Spleen (tissue), 7 donors: ENCODE measurements at regions not wholly inside any gene's neighbourhood (a gene's known extent, or its start where the extent isn't known, plus 50 kb on each side); places are given as distances from the start of the nearest gene placed in this dataset.

Experiments
- CTCF ChIP-seq, 11 experiments: fragments of 200-600 bp in 7 of 11; fragments of 450-650 bp in 4 of 11; sonication (generic) in 4 of 11; IDR thresholded peaks in 8 of 11; conservative IDR thresholded peaks in 3 of 11; 1 replicate in 7 of 11; 2 replicates in 4 of 11; pipeline versions ENCODE4 v1.4.0 to v1.8.0; 2016 to 2021; ENCODE audit warnings: antibody characterized with exemption in 11 of 11, inconsistent platforms in 4 of 11, mild to moderate bottlenecking in 1 of 11
- POLR2A ChIP-seq, 3 donors: fragments of 450-650 bp; IDR thresholded peaks; one replicate each; pipeline ENCODE4 v1.5.1; 2017; ENCODE audit warnings: antibody characterized with exemption in 3 of 3, mild to moderate bottlenecking in 1 of 3
- POLR2AphosphoS5 ChIP-seq, 3 donors: sonication (generic); formaldehyde crosslinking; IDR thresholded peaks; one replicate each; pipeline ENCODE4 v1.5.1; 2017; ENCODE audit warnings: antibody characterized with exemption in 3 of 3
- donor health status: DM: no; HTN: no; CAD: no; lungs with moderate emphysema.
- donor health status: DM: no; HTN: no; CAD: no.
- donor health status: DM: no; HTN: no; CAD: no.

GRCh38 chr11:119878990-119879389, 150.0 kb upstream of the NECTIN1 start:
- no peak for TF ChIP-seq CTCF (IDR thresholded peaks at IDR 0.05 in 8 of 11, conservative IDR thresholded peaks at IDR 0.05 in 3 of 11)
- TF ChIP-seq POLR2AphosphoS5 (IDR thresholded peaks at IDR 0.05), result no peak
- TF ChIP-seq POLR2A (IDR thresholded peaks at IDR 0.05), result no peak
